Testis (tissue), 2 donors: ENCODE measurements at regions not wholly inside any gene's neighbourhood (a gene's known extent, or its start where the extent isn't known, plus 50 kb on each side); places are given as distances from the start of the nearest gene placed in this dataset.
"Not testable (repeated sequence)": the region's sequence is repeated elsewhere in the genome, so short reads cannot be mapped to it uniquely, and the experiment has no call there.

Experiments used
- POLR2A ChIP-seq: fragments of 450-650 bp; IDR thresholded peaks from one replicate; pipeline ENCODE4 v1.6.1; 2017; ENCODE audit warnings: antibody characterized with exemption, mild to moderate bottlenecking, moderate library complexity
- TF ChIP-seq, protein P1 (sequence below), 3 experiments: fragments of 450-650 bp in 2 of 3; fragments of 200-600 bp in 1 of 3; sonication (generic) in 1 of 3; IDR thresholded peaks; one replicate each; pipeline ENCODE4 v1.5.1; 2016 to 2019; ENCODE audit warnings: antibody characterized with exemption in 3 of 3, mild to moderate bottlenecking in 2 of 3, moderate library complexity in 1 of 3

DNA sequence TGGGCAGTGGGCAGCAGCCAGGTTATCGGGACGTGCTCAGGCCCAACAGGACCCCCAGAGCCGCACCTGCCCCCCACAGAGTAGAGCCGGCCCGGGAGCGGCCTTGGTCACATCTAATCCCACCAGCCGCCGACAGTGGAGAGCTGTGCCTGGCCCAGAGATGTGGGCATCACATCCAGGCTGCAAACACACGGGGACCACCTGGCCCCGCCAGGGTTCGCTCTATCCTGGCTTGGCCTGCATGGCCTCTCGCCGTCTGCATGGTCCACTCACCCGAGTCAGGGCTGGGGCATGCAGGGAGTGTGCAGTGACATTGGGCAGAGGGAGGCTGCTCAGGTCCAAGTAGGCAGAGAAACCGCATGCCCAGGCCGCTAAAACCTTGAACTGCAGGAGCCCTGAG, 144.9 kb downstream of the IGLL1 start:
- TF ChIP-seq, protein P1, sequence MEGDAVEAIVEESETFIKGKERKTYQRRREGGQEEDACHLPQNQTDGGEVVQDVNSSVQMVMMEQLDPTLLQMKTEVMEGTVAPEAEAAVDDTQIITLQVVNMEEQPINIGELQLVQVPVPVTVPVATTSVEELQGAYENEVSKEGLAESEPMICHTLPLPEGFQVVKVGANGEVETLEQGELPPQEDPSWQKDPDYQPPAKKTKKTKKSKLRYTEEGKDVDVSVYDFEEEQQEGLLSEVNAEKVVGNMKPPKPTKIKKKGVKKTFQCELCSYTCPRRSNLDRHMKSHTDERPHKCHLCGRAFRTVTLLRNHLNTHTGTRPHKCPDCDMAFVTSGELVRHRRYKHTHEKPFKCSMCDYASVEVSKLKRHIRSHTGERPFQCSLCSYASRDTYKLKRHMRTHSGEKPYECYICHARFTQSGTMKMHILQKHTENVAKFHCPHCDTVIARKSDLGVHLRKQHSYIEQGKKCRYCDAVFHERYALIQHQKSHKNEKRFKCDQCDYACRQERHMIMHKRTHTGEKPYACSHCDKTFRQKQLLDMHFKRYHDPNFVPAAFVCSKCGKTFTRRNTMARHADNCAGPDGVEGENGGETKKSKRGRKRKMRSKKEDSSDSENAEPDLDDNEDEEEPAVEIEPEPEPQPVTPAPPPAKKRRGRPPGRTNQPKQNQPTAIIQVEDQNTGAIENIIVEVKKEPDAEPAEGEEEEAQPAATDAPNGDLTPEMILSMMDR (IDR thresholded peaks at IDR 0.05) = not testable (repeated sequence)
- TF ChIP-seq POLR2A = not testable (repeated sequence)
